ENCODE measurements at regions not wholly inside any gene's neighbourhood (a gene's known extent, or its start where the extent isn't known, plus 50 kb on each side); places are given as distances from the start of the nearest gene placed in this dataset.

DNA sequence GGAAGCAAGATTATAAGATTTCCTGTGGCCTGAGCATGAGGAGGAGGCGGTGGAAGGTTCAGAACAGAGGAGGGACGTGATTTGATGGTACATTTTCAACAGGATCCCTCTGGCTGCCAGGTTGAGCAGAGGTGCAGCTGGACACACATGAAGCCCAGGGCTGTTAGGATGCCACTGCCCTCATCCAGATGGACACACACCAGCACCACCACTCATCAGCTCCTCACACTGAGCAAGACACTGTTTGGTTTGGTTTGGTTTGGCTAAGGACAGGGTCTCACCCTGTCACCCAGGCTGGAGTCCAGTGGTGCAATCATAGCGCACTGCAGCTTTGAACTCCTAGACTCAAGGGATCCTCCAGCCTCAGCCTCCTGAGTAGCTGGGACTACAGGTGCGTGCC is 402.6 kb upstream of the C16orf82 start:
- no peak for TF ChIP-seq TEAD4 (CRISPR knock-in tag; IDR thresholded peaks at IDR 0.05)
- TF ChIP-seq SMAD4 (CRISPR knock-in tag; IDR thresholded peaks at IDR 0.05), result no peak
- TF ChIP-seq, protein P1, sequence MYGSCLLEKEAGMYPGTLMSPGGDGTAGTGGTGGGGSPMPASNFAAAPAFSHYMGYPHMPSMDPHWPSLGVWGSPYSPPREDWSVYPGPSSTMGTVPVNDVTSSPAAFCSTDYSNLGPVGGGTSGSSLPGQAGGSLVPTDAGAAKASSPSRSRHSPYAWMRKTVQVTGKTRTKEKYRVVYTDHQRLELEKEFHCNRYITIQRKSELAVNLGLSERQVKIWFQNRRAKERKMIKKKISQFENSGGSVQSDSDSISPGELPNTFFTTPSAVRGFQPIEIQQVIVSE (CRISPR knock-in tag; IDR thresholded peaks at IDR 0.05; ENCODE audit: borderline replicate concordance), result no peak
- TF ChIP-seq CTCF (IDR thresholded peaks at IDR 0.05), result no peak
- no peak for TF ChIP-seq ZNF138 (CRISPR knock-in tag; conservative IDR thresholded peaks at IDR 0.05)
- TF ChIP-seq ESRRA (CRISPR knock-in tag; IDR thresholded peaks at IDR 0.05; ENCODE audit: borderline replicate concordance), result no peak
- no peak for TF ChIP-seq E2F5 (CRISPR knock-in tag; IDR thresholded peaks at IDR 0.05)
- TF ChIP-seq E2F1 (CRISPR knock-in tag; IDR thresholded peaks at IDR 0.05), result no peak
- TF ChIP-seq RELA (CRISPR knock-in tag; IDR thresholded peaks at IDR 0.05; ENCODE audit: borderline replicate concordance), result no peak
- no peak for TF ChIP-seq MXD4 (CRISPR knock-in tag; IDR thresholded peaks at IDR 0.05; ENCODE audit: borderline replicate concordance)
- TF ChIP-seq ZNF423 (CRISPR knock-in tag; IDR thresholded peaks at IDR 0.05), result no peak
- no peak for TF ChIP-seq JUN (CRISPR knock-in tag; IDR thresholded peaks at IDR 0.05)
- TF ChIP-seq SP1 (CRISPR knock-in tag; conservative IDR thresholded peaks at IDR 0.05), result no peak
- TF ChIP-seq, protein P2, sequence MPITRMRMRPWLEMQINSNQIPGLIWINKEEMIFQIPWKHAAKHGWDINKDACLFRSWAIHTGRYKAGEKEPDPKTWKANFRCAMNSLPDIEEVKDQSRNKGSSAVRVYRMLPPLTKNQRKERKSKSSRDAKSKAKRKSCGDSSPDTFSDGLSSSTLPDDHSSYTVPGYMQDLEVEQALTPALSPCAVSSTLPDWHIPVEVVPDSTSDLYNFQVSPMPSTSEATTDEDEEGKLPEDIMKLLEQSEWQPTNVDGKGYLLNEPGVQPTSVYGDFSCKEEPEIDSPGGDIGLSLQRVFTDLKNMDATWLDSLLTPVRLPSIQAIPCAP (CRISPR knock-in tag; IDR thresholded peaks at IDR 0.05), result no peak
